OCI-LY7 (cell line): ENCODE measurements at regions not wholly inside any gene's neighbourhood (a gene's known extent, or its start where the extent isn't known, plus 50 kb on each side); places are given as distances from the start of the nearest gene placed in this dataset.

ENCODE experiments used
- BruUV-seq: library from RNA; stranded (reverse); fragments of 400-500 nt; replicated peaks from 2 replicates; lab custom pipeline; 2021; lab: Mats Ljungman, UMichigan
- CTCF ChIA-PET: fragments of 300-600 bp; sonication (Branson Sonifier 250); formaldehyde crosslinking; loops from one replicate; lab custom pipeline; 2022; ENCODE audit warnings: antibody characterized with exemption; ENCODE audit not compliant: unreplicated experiment; lab: Charles Lee
- POLR2A ChIA-PET: fragments of 300-600 bp; sonication (Branson Sonifier 250); formaldehyde crosslinking; loops from one replicate; lab custom pipeline; 2022; ENCODE audit warnings: antibody characterized with exemption; lab: Charles Lee
- DNase-seq: peaks from one replicate; pipeline ENCODE4 v3.0.0-alpha.2; 2015; ENCODE audit warnings: low spot score
- H2AFZ ChIP-seq: fragments of 200-600 bp; sonication (generic), shearing (Covaris generic); 2 replicates; pipeline ENCODE4 v1.6.1; 2014; ENCODE audit warnings: mild to moderate bottlenecking, antibody characterized with exemption, low read length, moderate library complexity
- H3K27ac ChIP-seq: fragments of 200-600 bp; sonication (generic); 2 replicates; pipeline ENCODE4 v1.5.1; 2014; ENCODE audit warnings: mixed run types, low read depth, mild to moderate bottlenecking, moderate library complexity, low read length, inconsistent platforms; ENCODE audit not compliant: poor library complexity, severe bottlenecking
- H3K36me3 ChIP-seq: fragments of 200-600 bp; sonication (generic); 2 replicates; pipeline ENCODE4 v1.6.1; 2014; ENCODE audit warnings: mild to moderate bottlenecking, antibody characterized with exemption, low read length, moderate library complexity, mixed read lengths; ENCODE audit not compliant: insufficient read depth
- H3K4me1 ChIP-seq: fragments of 200-600 bp; sonication (generic); 2 replicates; pipeline ENCODE4 v1.5.1; 2014; ENCODE audit warnings: mild to moderate bottlenecking, low read length; ENCODE audit not compliant: insufficient read depth, poor library complexity, severe bottlenecking
- H3K4me2 ChIP-seq: fragments of 200-600 bp; sonication (generic); 2 replicates; pipeline ENCODE4 v1.6.1; 2014; ENCODE audit warnings: mild to moderate bottlenecking, low read length
- H3K4me3 ChIP-seq: fragments of 200-600 bp; sonication (generic); 2 replicates; pipeline ENCODE4 v1.5.1; 2014; ENCODE audit warnings: mild to moderate bottlenecking, low read depth, low read length; ENCODE audit not compliant: poor library complexity, severe bottlenecking
- H3K79me2 ChIP-seq: fragments of 200-600 bp; sonication (generic); 2 replicates; pipeline ENCODE4 v1.6.1; 2016; ENCODE audit warnings: low read depth, mild to moderate bottlenecking, low read length, moderate library complexity, mixed read lengths; ENCODE audit not compliant: insufficient read depth
- H3K9me2 ChIP-seq: fragments of 200-600 bp; sonication (generic); 2 replicates; pipeline ENCODE4 v1.6.1; 2016; ENCODE audit warnings: mild to moderate bottlenecking, low read length, mixed read lengths; ENCODE audit not compliant: insufficient read depth
- H3K9me3 ChIP-seq: fragments of 200-600 bp; sonication (generic); 2 replicates; pipeline ENCODE4 v1.6.1; 2014; ENCODE audit warnings: mild to moderate bottlenecking, mixed run types, low read length, mixed read lengths
- H4K20me1 ChIP-seq: fragments of 200-600 bp; sonication (generic); 2 replicates; pipeline ENCODE4 v1.6.1; 2014; ENCODE audit warnings: mild to moderate bottlenecking, antibody characterized with exemption, low read length, moderate library complexity, mixed read lengths; ENCODE audit not compliant: insufficient read depth
- EZH2phosphoT487 ChIP-seq: fragments of 200-600 bp; sonication (generic); IDR thresholded peaks from 2 replicates; pipeline ENCODE4 v1.6.1; 2018; ENCODE audit warnings: low read depth, borderline replicate concordance, mild to moderate bottlenecking, mixed run types, antibody characterized with exemption, low read length, moderate library complexity, mixed read lengths
- intact Hi-C: fragments of 100-400 bp; cut with micrococcal nuclease; formaldehyde crosslinking; loops from one replicate; pipeline ENCODE4 v1.10.0; 2022; ENCODE audit not compliant: unreplicated experiment
- TF ChIP-seq, protein P1 (sequence below): fragments of 200-600 bp; sonication (generic); conservative IDR thresholded peaks from 2 replicates; pipeline ENCODE4 v1.5.1; 2014; ENCODE audit warnings: mild to moderate bottlenecking, antibody characterized with exemption, low read length, moderate library complexity, mixed read lengths

DNA sequence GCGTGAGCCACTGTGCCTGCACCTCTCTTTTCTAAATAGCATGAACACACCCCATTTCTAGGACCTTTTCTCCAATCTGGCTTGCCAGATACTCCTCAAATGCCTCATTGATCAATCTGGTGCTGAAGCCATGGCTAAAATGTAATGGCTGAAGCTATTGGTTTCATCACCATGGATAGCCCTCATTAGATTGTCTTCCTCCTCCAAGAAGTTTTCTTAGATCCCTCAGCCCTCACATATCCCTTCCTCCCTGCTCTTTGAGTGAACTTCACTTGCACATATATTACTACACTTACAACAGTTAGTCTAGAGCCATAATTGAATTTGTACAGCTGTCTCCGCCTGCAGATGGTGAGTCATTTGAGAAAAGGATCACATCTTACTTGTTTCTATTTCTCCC, 77.9 kb upstream of the TOX3 start:
- Histone ChIP-seq H3K9me3 (no peaks in the 10 kb centered on the region), H2AFZ (no peak overlapping the region), H3K4me1 (no peaks in the 10 kb centered on the region), H3K4me3 (no peak overlapping the region), H3K36me3 (no peaks in the 10 kb centered on the region), H3K9me2 (no peaks in the 10 kb centered on the region), H4K20me1 (no peaks in the 10 kb centered on the region), H3K79me2 (no peaks in the 10 kb centered on the region), H3K4me2 (no peak overlapping the region), H3K27ac (no peak overlapping the region)
- DNase-seq: no peak
- intact Hi-C loops: no loop called here
- ChIA-PET POLR2A (interaction anchor here (1.0 kb wide), 1 partner anchor 18 kb away, joined by 3 read pairs; no protein-coding TSS in a partner anchor), CTCF (no interaction called here)
- no TSS peak for BruUV-seq
- TF ChIP-seq EZH2phosphoT487: no peak
- TF ChIP-seq, protein P1, sequence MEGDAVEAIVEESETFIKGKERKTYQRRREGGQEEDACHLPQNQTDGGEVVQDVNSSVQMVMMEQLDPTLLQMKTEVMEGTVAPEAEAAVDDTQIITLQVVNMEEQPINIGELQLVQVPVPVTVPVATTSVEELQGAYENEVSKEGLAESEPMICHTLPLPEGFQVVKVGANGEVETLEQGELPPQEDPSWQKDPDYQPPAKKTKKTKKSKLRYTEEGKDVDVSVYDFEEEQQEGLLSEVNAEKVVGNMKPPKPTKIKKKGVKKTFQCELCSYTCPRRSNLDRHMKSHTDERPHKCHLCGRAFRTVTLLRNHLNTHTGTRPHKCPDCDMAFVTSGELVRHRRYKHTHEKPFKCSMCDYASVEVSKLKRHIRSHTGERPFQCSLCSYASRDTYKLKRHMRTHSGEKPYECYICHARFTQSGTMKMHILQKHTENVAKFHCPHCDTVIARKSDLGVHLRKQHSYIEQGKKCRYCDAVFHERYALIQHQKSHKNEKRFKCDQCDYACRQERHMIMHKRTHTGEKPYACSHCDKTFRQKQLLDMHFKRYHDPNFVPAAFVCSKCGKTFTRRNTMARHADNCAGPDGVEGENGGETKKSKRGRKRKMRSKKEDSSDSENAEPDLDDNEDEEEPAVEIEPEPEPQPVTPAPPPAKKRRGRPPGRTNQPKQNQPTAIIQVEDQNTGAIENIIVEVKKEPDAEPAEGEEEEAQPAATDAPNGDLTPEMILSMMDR: no peak

DNA sequence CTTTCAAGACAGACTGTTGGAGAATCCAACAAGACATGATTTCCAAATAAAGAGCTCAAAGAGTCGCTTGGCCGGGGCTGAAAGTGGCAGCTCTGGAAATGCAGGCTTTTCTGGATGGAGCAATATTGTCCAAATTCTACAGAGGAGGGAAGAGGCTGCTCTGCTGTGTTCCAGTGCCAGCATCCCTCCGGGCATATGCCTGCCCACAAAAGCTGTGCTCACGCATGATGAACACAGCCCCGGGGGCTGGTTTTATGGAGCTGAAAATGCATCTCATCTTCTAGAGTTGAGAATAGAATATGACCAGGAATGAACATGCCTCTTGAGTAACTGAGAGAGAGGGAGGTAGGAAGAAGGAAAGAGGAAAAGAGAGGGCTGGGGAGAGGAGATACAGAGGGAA, 74.7 kb upstream of the TOX3 start:
- H3K4me2 ChIP-seq: no peak overlapping the region
- no peak for DNase-seq
- intact Hi-C loops: no loop called here
- ChIA-PET CTCF (no interaction called here), POLR2A (no interaction called here)
- no peak overlapping the region for H3K4me3 ChIP-seq
- no peaks in the 10 kb centered on the region for H3K4me1 ChIP-seq
- H3K36me3 ChIP-seq: no peaks in the 10 kb centered on the region
- TF ChIP-seq EZH2phosphoT487: no peak
- TF ChIP-seq, protein P1: no peak
- no peak overlapping the region for H3K27ac ChIP-seq
- H2AFZ ChIP-seq: no peak overlapping the region
- no peaks in the 10 kb centered on the region for H4K20me1 ChIP-seq
- H3K9me3 ChIP-seq: no peaks in the 10 kb centered on the region
- no peaks in the 10 kb centered on the region for H3K79me2 ChIP-seq
- no TSS peak for BruUV-seq
- no peaks in the 10 kb centered on the region for H3K9me2 ChIP-seq

DNA sequence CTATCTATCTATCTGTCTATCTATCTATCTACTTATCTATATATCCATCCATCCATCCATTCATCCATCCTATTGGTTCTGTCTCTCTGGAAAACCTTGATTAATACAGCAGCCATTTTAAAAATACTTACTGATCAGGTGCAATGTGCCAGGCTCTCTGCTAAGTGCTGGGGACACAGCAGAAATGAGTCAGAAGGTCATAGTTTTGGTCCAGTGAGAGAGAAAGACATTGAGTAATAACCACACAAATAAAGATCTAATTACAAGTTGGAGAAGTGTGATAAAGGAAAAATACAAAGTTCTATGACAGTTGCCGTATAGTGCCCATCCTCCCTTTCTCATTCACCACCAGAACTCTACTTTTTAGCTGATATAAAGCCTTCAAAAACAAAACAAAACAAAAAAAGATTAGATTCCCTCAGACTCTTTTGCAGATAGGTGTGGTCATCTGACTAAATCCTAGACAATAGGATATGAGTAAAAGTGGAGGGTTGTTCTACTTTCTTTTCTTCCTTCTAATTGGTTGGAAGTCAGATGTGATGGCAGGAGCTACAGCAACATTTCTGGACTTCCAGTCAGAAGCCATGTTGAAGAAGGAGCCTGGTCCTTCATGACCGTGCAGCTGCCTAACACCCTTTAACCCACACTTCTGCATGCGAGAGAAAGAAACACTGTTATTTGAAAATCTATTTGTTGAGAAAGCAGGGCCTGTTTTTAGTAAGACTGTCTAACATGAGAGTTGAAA, 72.0 kb upstream of the TOX3 start:
- no peak for TF ChIP-seq EZH2phosphoT487
- TF ChIP-seq, protein P1: no peak
- Histone ChIP-seq H3K9me2 (no peaks in the 10 kb centered on the region), H3K9me3 (no peaks in the 10 kb centered on the region), H2AFZ (no peak overlapping the region), H3K4me3 (no peak overlapping the region), H3K36me3 (no peaks in the 10 kb centered on the region), H3K79me2 (no peaks in the 10 kb centered on the region), H3K4me1 (no peaks in the 10 kb centered on the region), H3K4me2 (no peak overlapping the region), H3K27ac (no peak overlapping the region), H4K20me1 (no peaks in the 10 kb centered on the region)
- no peak for DNase-seq
- ChIA-PET POLR2A (interaction anchor here (0.7 kb wide), 1 partner anchor 24 kb away, joined by 3 read pairs; no protein-coding TSS in a partner anchor), CTCF (no interaction called here)
- no TSS peak for BruUV-seq
- intact Hi-C loops: loop anchor here (5.0 kb wide), 1 partner anchor 38 kb away; no protein-coding TSS in a partner anchor
